ENCODE measurements at regions not wholly inside any gene's neighbourhood (a gene's known extent, or its start where the extent isn't known, plus 50 kb on each side); places are given as distances from the start of the nearest gene placed in this dataset.

GRCh38 chr6:1515280-1515679 lies 94.4 kb upstream of the FOXC1 start:
- no peak for DNase-seq (ENCODE audit: low spot score)

- DNase-seq (ENCODE audit: low spot score): no peak
Measured at GRCh38 chr6:1515781-1516180, 93.9 kb upstream of the FOXC1 start.

- no peak for DNase-seq (ENCODE audit: low spot score)
Measured at GRCh38 chr6:1516742-1517520, 92.8 kb upstream of the FOXC1 start.

- no peak for DNase-seq (ENCODE audit: low spot score)
Measured at GRCh38 chr6:1518855-1519254, 90.9 kb upstream of the FOXC1 start.

- DNase-seq (ENCODE audit: low spot score): no peak
Measured at GRCh38 chr6:1519597-1519996, 90.1 kb upstream of the FOXC1 start.

GRCh38 chr6:1522779-1523178 lies 86.9 kb upstream of the FOXC1 start:
- no peak for DNase-seq (ENCODE audit: low spot score)

- DNase-seq (ENCODE audit: low spot score): peak; percentile 91
Measured at GRCh38 chr6:1524040-1524480, 85.7 kb upstream of the FOXC1 start.

- DNase-seq (ENCODE audit: low spot score): peak; percentile 41
Measured at GRCh38 chr6:1525364-1526038, 84.2 kb upstream of the FOXC1 start.

GRCh38 chr6:1526398-1527072 lies 83.2 kb upstream of the FOXC1 start:
- peak; percentile 27 for DNase-seq (ENCODE audit: low spot score)

GRCh38 chr6:1527073-1527457 lies 82.7 kb upstream of the FOXC1 start:
- peak; percentile 67 for DNase-seq (ENCODE audit: low spot score)

- DNase-seq (ENCODE audit: low spot score): no peak
Measured at GRCh38 chr6:1535295-1535694, 74.4 kb upstream of the FOXC1 start.

- DNase-seq (ENCODE audit: low spot score): no peak
Measured at GRCh38 chr6:1536526-1537429, 72.9 kb upstream of the FOXC1 start.

- DNase-seq (ENCODE audit: low spot score): no peak
Measured at GRCh38 chr6:1538369-1538768, 71.3 kb upstream of the FOXC1 start.

- no peak for DNase-seq (ENCODE audit: low spot score)
Measured at GRCh38 chr6:1538810-1539478, 70.8 kb upstream of the FOXC1 start.

GRCh38 chr6:1540864-1541521 lies 68.7 kb upstream of the FOXC1 start:
- DNase-seq (ENCODE audit: low spot score): no peak

GRCh38 chr6:1542335-1542734 lies 67.4 kb upstream of the FOXC1 start:
- no peak for DNase-seq (ENCODE audit: low spot score)

GRCh38 chr6:1542764-1543163 lies 67.0 kb upstream of the FOXC1 start:
- no peak for DNase-seq (ENCODE audit: low spot score)

GRCh38 chr6:1544000-1544399 lies 65.7 kb upstream of the FOXC1 start:
- DNase-seq (ENCODE audit: low spot score): no peak

GRCh38 chr6:1544603-1545002 lies 65.1 kb upstream of the FOXC1 start:
- DNase-seq (ENCODE audit: low spot score): no peak

- DNase-seq (ENCODE audit: low spot score): no peak
Measured at GRCh38 chr6:1545654-1546053, 64.1 kb upstream of the FOXC1 start.

GRCh38 chr6:1547785-1548184 lies 61.9 kb upstream of the FOXC1 start:
- no peak for DNase-seq (ENCODE audit: low spot score)
